ENCODE measurements at regions not wholly inside any gene's neighbourhood (a gene's known extent, or its start where the extent isn't known, plus 50 kb on each side); places are given as distances from the start of the nearest gene placed in this dataset.

DNA sequence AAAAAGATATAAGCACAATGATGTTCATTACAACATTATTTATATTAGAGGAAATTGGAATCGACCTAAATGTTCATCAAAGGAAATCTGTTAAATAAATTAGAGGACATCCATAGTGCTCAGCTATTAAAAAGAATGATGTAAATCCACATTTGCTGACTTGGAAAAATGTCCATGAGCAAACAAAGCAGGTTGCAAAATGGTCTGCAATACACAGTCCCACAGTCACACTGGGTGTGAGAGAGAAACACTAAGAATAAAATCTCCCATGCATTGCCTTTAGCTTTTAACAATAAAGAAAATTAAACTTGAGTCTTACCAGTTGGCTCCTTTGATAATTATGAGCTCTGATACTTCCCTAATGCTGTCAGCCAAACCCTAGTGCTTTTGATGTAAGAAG lies 811.1 kb upstream of the SALL3 start:
- Histone ChIP-seq H3K4me3 (ENCODE audit: low read depth, low read length) (no peak overlapping the region), H3K27me3 (ENCODE audit: control insufficient read depth, insufficient read depth, low read length) (no peaks in the 10 kb centered on the region), H3K36me3 (ENCODE audit: control insufficient read depth, insufficient read depth, low read length) (no peaks in the 10 kb centered on the region)
- TF ChIP-seq, protein P1, sequence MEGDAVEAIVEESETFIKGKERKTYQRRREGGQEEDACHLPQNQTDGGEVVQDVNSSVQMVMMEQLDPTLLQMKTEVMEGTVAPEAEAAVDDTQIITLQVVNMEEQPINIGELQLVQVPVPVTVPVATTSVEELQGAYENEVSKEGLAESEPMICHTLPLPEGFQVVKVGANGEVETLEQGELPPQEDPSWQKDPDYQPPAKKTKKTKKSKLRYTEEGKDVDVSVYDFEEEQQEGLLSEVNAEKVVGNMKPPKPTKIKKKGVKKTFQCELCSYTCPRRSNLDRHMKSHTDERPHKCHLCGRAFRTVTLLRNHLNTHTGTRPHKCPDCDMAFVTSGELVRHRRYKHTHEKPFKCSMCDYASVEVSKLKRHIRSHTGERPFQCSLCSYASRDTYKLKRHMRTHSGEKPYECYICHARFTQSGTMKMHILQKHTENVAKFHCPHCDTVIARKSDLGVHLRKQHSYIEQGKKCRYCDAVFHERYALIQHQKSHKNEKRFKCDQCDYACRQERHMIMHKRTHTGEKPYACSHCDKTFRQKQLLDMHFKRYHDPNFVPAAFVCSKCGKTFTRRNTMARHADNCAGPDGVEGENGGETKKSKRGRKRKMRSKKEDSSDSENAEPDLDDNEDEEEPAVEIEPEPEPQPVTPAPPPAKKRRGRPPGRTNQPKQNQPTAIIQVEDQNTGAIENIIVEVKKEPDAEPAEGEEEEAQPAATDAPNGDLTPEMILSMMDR (IDR thresholded peaks at IDR 0.05; ENCODE audit: insufficient read depth, low read length, poor library complexity, severe bottlenecking) = no peak
- no peak for DNase-seq (ENCODE audit: low read depth)

- no peak overlapping the region for H3K4me3 ChIP-seq (ENCODE audit: low read depth, low read length)
- no peak for DNase-seq (ENCODE audit: low read depth)
- H3K36me3 ChIP-seq (ENCODE audit: control insufficient read depth, insufficient read depth, low read length) = no peaks in the 10 kb centered on the region
- TF ChIP-seq, protein P1 (IDR thresholded peaks at IDR 0.05; ENCODE audit: insufficient read depth, low read length, poor library complexity, severe bottlenecking) = no peak
- no peaks in the 10 kb centered on the region for H3K27me3 ChIP-seq (ENCODE audit: control insufficient read depth, insufficient read depth, low read length)
Measured at GRCh38 chr18:78169174-78169864, 810.3 kb upstream of the SALL3 start.

- TF ChIP-seq, protein P1 (IDR thresholded peaks at IDR 0.05; ENCODE audit: insufficient read depth, low read length, poor library complexity, severe bottlenecking) = no peak
- Histone ChIP-seq H3K27me3 (ENCODE audit: control insufficient read depth, insufficient read depth, low read length) (no peaks in the 10 kb centered on the region), H3K36me3 (ENCODE audit: control insufficient read depth, insufficient read depth, low read length) (no peaks in the 10 kb centered on the region), H3K4me3 (ENCODE audit: low read depth, low read length) (no peak overlapping the region)
- DNase-seq (ENCODE audit: low read depth) = no peak
Measured at GRCh38 chr18:78171954-78172353, 807.7 kb upstream of the SALL3 start.

DNA sequence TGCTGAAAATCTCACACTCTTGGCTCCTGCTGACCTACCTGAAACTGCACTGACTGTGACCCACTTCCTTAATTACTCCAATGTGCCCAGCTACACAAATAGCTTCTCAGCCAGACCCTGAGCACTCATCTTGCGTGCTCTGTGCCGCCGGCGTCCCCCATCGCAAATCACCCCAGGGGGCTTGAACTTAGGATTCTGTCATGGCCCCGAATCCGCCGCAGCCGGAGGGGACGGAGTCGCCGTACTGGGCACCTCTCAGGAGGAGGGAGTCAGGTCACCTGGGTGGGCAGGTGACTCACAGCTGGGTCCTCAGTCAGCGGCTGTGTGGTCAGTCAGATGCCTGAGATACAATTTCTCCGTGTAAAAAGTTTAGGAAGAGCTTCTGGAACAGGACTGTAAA lies 804.9 kb upstream of the SALL3 start:
- no peak overlapping the region for H3K4me3 ChIP-seq (ENCODE audit: low read depth, low read length)
- no peak for DNase-seq (ENCODE audit: low read depth)
- no peaks in the 10 kb centered on the region for H3K27me3 ChIP-seq (ENCODE audit: control insufficient read depth, insufficient read depth, low read length)
- H3K36me3 ChIP-seq (ENCODE audit: control insufficient read depth, insufficient read depth, low read length) = no peaks in the 10 kb centered on the region
- TF ChIP-seq, protein P1 (IDR thresholded peaks at IDR 0.05; ENCODE audit: insufficient read depth, low read length, poor library complexity, severe bottlenecking) = no peak

GRCh38 chr18:78178812-78179211 lies 800.8 kb upstream of the SALL3 start:
- Histone ChIP-seq H3K36me3 (ENCODE audit: control insufficient read depth, insufficient read depth, low read length) (no peaks in the 10 kb centered on the region), H3K4me3 (ENCODE audit: low read depth, low read length) (no peak overlapping the region), H3K27me3 (ENCODE audit: control insufficient read depth, insufficient read depth, low read length) (no peaks in the 10 kb centered on the region)
- DNase-seq (ENCODE audit: low read depth) = no peak
- TF ChIP-seq, protein P1 (IDR thresholded peaks at IDR 0.05; ENCODE audit: insufficient read depth, low read length, poor library complexity, severe bottlenecking) = no peak

DNA sequence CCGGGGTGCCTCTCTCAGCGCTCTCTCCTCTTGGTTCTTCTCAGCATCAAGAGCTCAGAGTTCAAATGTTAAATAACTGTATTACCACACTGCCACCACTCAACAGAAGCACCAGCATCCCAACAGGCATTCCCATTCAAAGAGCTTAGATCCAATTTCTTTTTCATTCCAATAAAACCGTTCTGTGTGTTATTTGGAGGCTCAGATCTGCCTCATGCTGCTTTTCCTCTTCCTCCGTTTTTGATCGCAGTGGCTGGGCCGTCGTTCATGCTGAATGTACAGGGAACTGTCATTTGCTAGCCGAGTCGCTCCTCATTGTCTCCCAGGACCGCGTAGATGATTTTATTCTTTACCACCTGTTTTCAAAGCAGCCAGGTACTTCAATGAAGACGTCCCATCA lies 798.9 kb upstream of the SALL3 start:
- TF ChIP-seq, protein P1 (IDR thresholded peaks at IDR 0.05; ENCODE audit: insufficient read depth, low read length, poor library complexity, severe bottlenecking) = no peak
- no peak for DNase-seq (ENCODE audit: low read depth)
- no peaks in the 10 kb centered on the region for H3K27me3 ChIP-seq (ENCODE audit: control insufficient read depth, insufficient read depth, low read length)
- H3K4me3 ChIP-seq (ENCODE audit: low read depth, low read length) = no peak overlapping the region
- no peaks in the 10 kb centered on the region for H3K36me3 ChIP-seq (ENCODE audit: control insufficient read depth, insufficient read depth, low read length)
